Liver (tissue), 3 donors: ENCODE measurements at regions not wholly inside any gene's neighbourhood (a gene's known extent, or its start where the extent isn't known, plus 50 kb on each side); places are given as distances from the start of the nearest gene placed in this dataset.

Source experiments
- FOXA2 ChIP-seq: IDR thresholded peaks from 2 replicates; pipeline ENCODE4 v1.6.1; 2016; ENCODE audit warnings: antibody characterized with exemption
- GABPA ChIP-seq, 2 donors: IDR thresholded peaks in 1 of 2; conservative IDR thresholded peaks in 1 of 2; 2 replicates each; pipeline ENCODE4 v1.6.1; 2016; ENCODE audit warnings: antibody characterized with exemption in 2 of 2, mild to moderate bottlenecking in 1 of 2, moderate library complexity in 1 of 2
- MAX ChIP-seq: IDR thresholded peaks from 2 replicates; pipeline ENCODE4 v1.6.1; 2016; ENCODE audit warnings: antibody characterized with exemption
- REST ChIP-seq: IDR thresholded peaks from 2 replicates; pipeline ENCODE4 v1.6.1; 2016; ENCODE audit warnings: antibody characterized with exemption, mild to moderate bottlenecking
- RXRA ChIP-seq, 2 donors: IDR thresholded peaks; 2 replicates each; pipeline ENCODE4 v1.6.1; 2017 to 2018; ENCODE audit warnings: antibody characterized with exemption in 2 of 2, mild to moderate bottlenecking in 1 of 2
- SP1 ChIP-seq: IDR thresholded peaks from 2 replicates; pipeline ENCODE4 v1.6.1; 2018; ENCODE audit warnings: antibody characterized with exemption, mild to moderate bottlenecking
- YY1 ChIP-seq: IDR thresholded peaks from 2 replicates; pipeline ENCODE4 v1.6.1; 2016; ENCODE audit warnings: antibody characterized with exemption, mild to moderate bottlenecking
- TF ChIP-seq, protein P1 (sequence below): fragments of 150-350 bp; IDR thresholded peaks from 2 replicates; pipeline ENCODE4 v1.5.1; 2017; ENCODE audit warnings: improper control_type of control experiment, low read depth, low read length; ENCODE audit not compliant: missing input control
- donor health status: healthy.
- donor health status: healthy.

GRCh38 chr22:23392420-23393121, 187.5 kb downstream of the IGLL1 start:
- TF ChIP-seq, protein P1, sequence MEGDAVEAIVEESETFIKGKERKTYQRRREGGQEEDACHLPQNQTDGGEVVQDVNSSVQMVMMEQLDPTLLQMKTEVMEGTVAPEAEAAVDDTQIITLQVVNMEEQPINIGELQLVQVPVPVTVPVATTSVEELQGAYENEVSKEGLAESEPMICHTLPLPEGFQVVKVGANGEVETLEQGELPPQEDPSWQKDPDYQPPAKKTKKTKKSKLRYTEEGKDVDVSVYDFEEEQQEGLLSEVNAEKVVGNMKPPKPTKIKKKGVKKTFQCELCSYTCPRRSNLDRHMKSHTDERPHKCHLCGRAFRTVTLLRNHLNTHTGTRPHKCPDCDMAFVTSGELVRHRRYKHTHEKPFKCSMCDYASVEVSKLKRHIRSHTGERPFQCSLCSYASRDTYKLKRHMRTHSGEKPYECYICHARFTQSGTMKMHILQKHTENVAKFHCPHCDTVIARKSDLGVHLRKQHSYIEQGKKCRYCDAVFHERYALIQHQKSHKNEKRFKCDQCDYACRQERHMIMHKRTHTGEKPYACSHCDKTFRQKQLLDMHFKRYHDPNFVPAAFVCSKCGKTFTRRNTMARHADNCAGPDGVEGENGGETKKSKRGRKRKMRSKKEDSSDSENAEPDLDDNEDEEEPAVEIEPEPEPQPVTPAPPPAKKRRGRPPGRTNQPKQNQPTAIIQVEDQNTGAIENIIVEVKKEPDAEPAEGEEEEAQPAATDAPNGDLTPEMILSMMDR: no peak
- TF ChIP-seq YY1 (no peak), REST (no peak), RXRA (IDR thresholded peaks at IDR 0.05) (no peak), SP1 (no peak), GABPA (IDR thresholded peaks at IDR 0.05 in 1 of 2, conservative IDR thresholded peaks at IDR 0.05 in 1 of 2) (no peak), MAX (no peak), FOXA2 (no peak)
